ENCODE measurements at regions not wholly inside any gene's neighbourhood (a gene's known extent, or its start where the extent isn't known, plus 50 kb on each side); places are given as distances from the start of the nearest gene placed in this dataset.

GRCh38 chr14:65179918-65180724 lies 77.8 kb upstream of the MAX start:
- Histone ChIP-seq H3K4me1 (ENCODE audit: insufficient read depth) (peaks cover 5% of the 10 kb centered on the region), H3K9me2 (ENCODE audit: insufficient read depth) (peaks cover 3% of the 10 kb centered on the region; the same call in 1 of the 2 replicates), H2AFZ (peak overlapping the region; percentile 38; the same call in 1 of the 2 replicates), H4K20me1 (replicated peaks; ENCODE audit: insufficient read depth) (no peaks in the 10 kb centered on the region), H3K27me3 (ENCODE audit: insufficient read depth) (no peaks in the 10 kb centered on the region), H3K4me2 (no peak overlapping the region), H3K4me3 (no peak overlapping the region), H3K36me3 (ENCODE audit: insufficient read depth) (no peaks in the 10 kb centered on the region), H3K27ac (ENCODE audit: low read depth) (no peak overlapping the region), H3F3A (replicated peaks; ENCODE audit: low read depth) (no peaks in the 10 kb centered on the region), H3K79me2 (replicated peaks; ENCODE audit: insufficient read depth) (no peaks in the 10 kb centered on the region)
- Mint-ChIP-seq H3K36me3 (ENCODE audit: low read depth) (peaks cover 18% of the 10 kb centered on the region; the same call in 2 of the 3 replicates), H3K9me3 (peaks cover 20% of the 10 kb centered on the region), H3K27ac (no peak overlapping the region), H3K4me1 (peaks cover 35% of the 10 kb centered on the region), H3K27me3 (ENCODE audit: insufficient read depth, low read depth, poor library complexity) (peaks cover 4% of the 10 kb centered on the region), H3K4me3 (no peak overlapping the region)
- no peak for TF ChIP-seq CREB1 (CRISPR knock-in tag; IDR thresholded peaks at IDR 0.05; ENCODE audit: low read depth)
- TF ChIP-seq POLR2AphosphoS5 (IDR thresholded peaks at IDR 0.05; ENCODE audit: low read depth), result no peak
- no peak for TF ChIP-seq ETS1 (IDR thresholded peaks at IDR 0.05)
- no peak for TF ChIP-seq EZH2 (IDR thresholded peaks at IDR 0.05; ENCODE audit: low read depth, unreplicated experiment)
- no peak for TF ChIP-seq EZH2phosphoT487 (IDR thresholded peaks at IDR 0.05; ENCODE audit: unreplicated experiment)
- TF ChIP-seq NANOG (IDR thresholded peaks at IDR 0.05; ENCODE audit: borderline replicate concordance), result no peak
- TF ChIP-seq CTCF (conservative IDR thresholded peaks at IDR 0.05; ENCODE audit: low read depth in 2 of 2), result no peak
- TF ChIP-seq REST (IDR thresholded peaks at IDR 0.05; ENCODE audit: unreplicated experiment), result no peak
- no peak for TF ChIP-seq ZNF462 (CRISPR knock-in tag; IDR thresholded peaks at IDR 0.05)
- no peak for TF ChIP-seq JUNB (IDR thresholded peaks at IDR 0.05; ENCODE audit: unreplicated experiment)
- no peak for TF ChIP-seq STAT1 (IDR thresholded peaks at IDR 0.05; ENCODE audit: unreplicated experiment)
- no peak for TF ChIP-seq ZNF114 (CRISPR knock-in tag; IDR thresholded peaks at IDR 0.05)
- no peak for TF ChIP-seq ZNF331 (CRISPR knock-in tag; IDR thresholded peaks at IDR 0.05; ENCODE audit: low read depth)
- no peak for ATAC-seq
- no peak for DNase-seq (ENCODE audit: low spot score)

Data from GM23338 (cell line).